Transverse colon (tissue), 3 donors: ENCODE measurements at regions not wholly inside any gene's neighbourhood (a gene's known extent, or its start where the extent isn't known, plus 50 kb on each side); places are given as distances from the start of the nearest gene placed in this dataset.

ENCODE experiments used
- EP300 ChIP-seq: sonication (generic); formaldehyde crosslinking; IDR thresholded peaks from one replicate; pipeline ENCODE4 v1.6.1; 2017; ENCODE audit warnings: antibody characterized with exemption, low read depth
- POLR2A ChIP-seq: fragments of 450-650 bp; IDR thresholded peaks from one replicate; pipeline ENCODE4 v1.6.1; 2016; ENCODE audit warnings: antibody characterized with exemption, mild to moderate bottlenecking, moderate library complexity
- TF ChIP-seq, protein P1 (sequence below), 5 experiments: fragments of 200-600 bp in 3 of 5; fragments of 450-650 bp in 2 of 5; sonication (generic) in 3 of 5; IDR thresholded peaks; 1 replicate in 2 of 5; 2 replicates in 3 of 5; pipeline ENCODE4 v1.5.1; 2016 to 2017; ENCODE audit warnings: antibody characterized with exemption in 5 of 5, inconsistent platforms in 3 of 5, mild to moderate bottlenecking in 2 of 5, moderate library complexity in 1 of 5

DNA sequence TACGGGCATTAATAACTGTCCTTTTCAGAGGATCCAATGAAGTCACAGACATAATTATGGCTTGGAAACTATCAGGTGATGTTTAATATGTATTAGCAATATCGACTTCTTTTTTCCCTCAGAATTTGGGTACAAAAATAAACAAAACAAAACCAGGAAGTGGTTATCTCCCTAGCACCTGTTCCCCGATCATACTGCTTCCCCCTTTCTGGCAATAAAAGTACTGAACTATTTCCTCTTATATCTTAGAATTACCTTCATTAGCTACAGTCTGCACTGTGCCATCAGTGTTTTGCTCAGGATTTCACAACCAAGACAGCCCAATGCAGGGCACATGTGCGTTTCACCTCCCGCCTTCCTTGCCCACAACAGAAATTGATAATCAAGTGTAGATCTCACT is 216.9 kb upstream of the BTBD3 start:
- no peak for TF ChIP-seq EP300
- TF ChIP-seq, protein P1, sequence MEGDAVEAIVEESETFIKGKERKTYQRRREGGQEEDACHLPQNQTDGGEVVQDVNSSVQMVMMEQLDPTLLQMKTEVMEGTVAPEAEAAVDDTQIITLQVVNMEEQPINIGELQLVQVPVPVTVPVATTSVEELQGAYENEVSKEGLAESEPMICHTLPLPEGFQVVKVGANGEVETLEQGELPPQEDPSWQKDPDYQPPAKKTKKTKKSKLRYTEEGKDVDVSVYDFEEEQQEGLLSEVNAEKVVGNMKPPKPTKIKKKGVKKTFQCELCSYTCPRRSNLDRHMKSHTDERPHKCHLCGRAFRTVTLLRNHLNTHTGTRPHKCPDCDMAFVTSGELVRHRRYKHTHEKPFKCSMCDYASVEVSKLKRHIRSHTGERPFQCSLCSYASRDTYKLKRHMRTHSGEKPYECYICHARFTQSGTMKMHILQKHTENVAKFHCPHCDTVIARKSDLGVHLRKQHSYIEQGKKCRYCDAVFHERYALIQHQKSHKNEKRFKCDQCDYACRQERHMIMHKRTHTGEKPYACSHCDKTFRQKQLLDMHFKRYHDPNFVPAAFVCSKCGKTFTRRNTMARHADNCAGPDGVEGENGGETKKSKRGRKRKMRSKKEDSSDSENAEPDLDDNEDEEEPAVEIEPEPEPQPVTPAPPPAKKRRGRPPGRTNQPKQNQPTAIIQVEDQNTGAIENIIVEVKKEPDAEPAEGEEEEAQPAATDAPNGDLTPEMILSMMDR (IDR thresholded peaks at IDR 0.05): no peak
- no peak for TF ChIP-seq POLR2A
